ENCODE measurements at regions not wholly inside any gene's neighbourhood (a gene's known extent, or its start where the extent isn't known, plus 50 kb on each side); places are given as distances from the start of the nearest gene placed in this dataset.

DNA sequence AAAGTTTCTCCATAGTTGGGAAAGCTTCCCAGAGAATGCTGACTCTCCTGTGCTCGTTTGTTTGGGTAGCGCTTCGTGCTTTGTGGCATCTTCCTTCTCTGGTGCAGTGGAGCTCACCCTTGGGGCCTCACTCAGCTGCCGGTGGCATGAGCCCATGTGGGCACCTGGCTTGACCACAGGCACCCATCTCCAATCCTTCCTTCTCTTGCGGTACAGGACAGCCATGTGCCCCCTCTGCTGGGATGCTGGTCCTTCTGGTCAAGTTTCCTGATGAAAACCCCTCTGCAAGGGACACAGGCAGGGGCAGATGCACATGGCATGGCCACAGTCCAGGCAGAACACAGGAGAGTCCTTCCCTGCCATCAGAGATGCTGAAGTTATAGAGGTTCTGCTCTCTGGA is 555.9 kb upstream of the HS6ST1 start:
- WGBS, 2 donors = 85 to 87% methylated on average over 5 of the region's 5 CpGs
- Histone ChIP-seq H3K4me1 (no peaks in the 10 kb centered on the region), H3K27me3 (no peaks in the 10 kb centered on the region), H3K36me3 (no peaks in the 10 kb centered on the region), H3K27ac (no peak overlapping the region), H3K4me3 (replicated peaks in 1 of 3) (no peak overlapping the region), H3K9me3 (no peaks in the 10 kb centered on the region)
- TF ChIP-seq, protein P1, sequence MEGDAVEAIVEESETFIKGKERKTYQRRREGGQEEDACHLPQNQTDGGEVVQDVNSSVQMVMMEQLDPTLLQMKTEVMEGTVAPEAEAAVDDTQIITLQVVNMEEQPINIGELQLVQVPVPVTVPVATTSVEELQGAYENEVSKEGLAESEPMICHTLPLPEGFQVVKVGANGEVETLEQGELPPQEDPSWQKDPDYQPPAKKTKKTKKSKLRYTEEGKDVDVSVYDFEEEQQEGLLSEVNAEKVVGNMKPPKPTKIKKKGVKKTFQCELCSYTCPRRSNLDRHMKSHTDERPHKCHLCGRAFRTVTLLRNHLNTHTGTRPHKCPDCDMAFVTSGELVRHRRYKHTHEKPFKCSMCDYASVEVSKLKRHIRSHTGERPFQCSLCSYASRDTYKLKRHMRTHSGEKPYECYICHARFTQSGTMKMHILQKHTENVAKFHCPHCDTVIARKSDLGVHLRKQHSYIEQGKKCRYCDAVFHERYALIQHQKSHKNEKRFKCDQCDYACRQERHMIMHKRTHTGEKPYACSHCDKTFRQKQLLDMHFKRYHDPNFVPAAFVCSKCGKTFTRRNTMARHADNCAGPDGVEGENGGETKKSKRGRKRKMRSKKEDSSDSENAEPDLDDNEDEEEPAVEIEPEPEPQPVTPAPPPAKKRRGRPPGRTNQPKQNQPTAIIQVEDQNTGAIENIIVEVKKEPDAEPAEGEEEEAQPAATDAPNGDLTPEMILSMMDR (IDR thresholded peaks at IDR 0.05) = no peak
- no peak for TF ChIP-seq POLR2A (IDR thresholded peaks at IDR 0.05)
- intact Hi-C loops (cut with DNase I) = no loop called here
- no peak for DNase-seq

DNA sequence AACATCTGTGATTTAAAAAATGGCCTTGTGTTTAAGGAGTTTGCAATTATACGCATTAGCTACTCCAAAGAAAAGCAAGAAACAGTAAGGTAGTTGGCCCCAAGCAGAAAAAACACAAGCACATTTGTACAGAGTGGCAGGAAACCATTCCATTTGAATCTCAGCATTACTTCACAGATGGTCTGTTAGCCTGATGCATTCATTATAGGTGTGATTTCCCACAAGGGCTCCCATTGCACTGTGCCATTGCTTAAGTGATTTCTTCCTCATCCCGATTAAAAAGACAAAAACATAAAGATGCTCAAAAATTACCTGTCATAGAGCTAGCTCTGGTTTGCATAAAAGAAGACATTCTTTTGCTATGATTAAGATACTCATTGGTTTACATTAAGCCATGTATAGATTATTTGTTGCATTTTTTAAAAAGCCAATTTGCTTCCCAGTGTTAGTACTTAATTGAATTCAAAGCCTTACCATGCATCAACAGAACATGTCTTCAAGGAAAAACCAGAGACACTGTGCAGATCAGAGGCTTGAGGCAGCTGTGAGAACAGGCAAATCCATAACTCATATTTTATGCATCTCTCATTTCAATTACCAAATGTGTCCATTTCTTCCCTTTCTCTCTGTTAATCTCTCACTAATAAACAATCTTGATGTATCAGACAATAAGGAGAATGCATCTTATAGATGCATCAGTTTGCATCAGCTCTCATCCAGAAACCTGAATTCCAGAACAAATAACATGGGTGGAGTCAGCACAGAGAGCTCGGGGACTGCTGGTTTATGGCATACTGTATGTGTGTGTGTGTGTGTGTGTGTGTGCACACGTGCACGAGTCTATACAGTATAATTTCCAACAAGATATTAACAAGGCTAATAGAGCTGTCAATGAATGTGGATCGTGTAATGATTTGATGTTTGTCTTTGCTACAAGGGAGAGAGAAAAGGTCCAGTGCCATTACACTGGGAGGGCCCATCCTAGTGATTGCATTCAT is 558.6 kb upstream of the HS6ST1 start:
- WGBS, 2 donors = 77 to 78% methylated on average over 6 of the region's 6 CpGs
- Histone ChIP-seq H3K4me1 (no peaks in the 10 kb centered on the region), H3K4me3 (replicated peaks in 1 of 3) (no peak overlapping the region), H3K36me3 (no peaks in the 10 kb centered on the region), H3K9me3 (no peaks in the 10 kb centered on the region), H3K27ac (no peak overlapping the region), H3K27me3 (no peaks in the 10 kb centered on the region)
- intact Hi-C loops (cut with DNase I) = no loop called here
- no peak for DNase-seq
- TF ChIP-seq, protein P1 (IDR thresholded peaks at IDR 0.05) = no peak
- TF ChIP-seq POLR2A (IDR thresholded peaks at IDR 0.05) = no peak

DNA sequence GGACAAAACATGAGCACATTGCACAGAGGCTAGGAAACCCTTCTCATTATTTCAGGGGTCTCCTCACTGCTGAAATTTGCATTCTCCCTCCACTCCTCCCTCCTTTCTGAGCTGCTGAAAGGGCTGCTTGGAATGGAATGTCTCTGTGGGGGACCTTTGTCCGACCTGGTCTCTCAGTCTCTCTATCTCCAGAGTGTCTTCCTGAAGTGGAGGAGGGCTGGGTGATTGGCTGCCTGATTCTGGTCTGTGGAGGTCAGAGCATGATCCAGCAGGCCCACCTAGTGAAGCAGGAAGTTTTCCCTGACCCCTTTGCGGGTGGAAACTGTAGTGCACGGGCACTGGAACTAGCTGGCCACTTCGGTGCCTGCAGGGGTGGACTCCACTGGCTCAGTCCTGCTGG is 560.5 kb upstream of the HS6ST1 start:
- TF ChIP-seq, protein P1 (IDR thresholded peaks at IDR 0.05) = no peak
- TF ChIP-seq POLR2A (IDR thresholded peaks at IDR 0.05) = no peak
- Histone ChIP-seq H3K27ac (no peak overlapping the region), H3K27me3 (no peaks in the 10 kb centered on the region), H3K4me3 (replicated peaks in 1 of 3) (no peak overlapping the region), H3K9me3 (no peaks in the 10 kb centered on the region), H3K36me3 (no peaks in the 10 kb centered on the region), H3K4me1 (no peaks in the 10 kb centered on the region)
- DNase-seq = no peak
- intact Hi-C loops (cut with DNase I) = no loop called here
- 59 to 83% methylated on average over 1 to 3 of the region's 4 CpGs for WGBS, 2 donors

DNA sequence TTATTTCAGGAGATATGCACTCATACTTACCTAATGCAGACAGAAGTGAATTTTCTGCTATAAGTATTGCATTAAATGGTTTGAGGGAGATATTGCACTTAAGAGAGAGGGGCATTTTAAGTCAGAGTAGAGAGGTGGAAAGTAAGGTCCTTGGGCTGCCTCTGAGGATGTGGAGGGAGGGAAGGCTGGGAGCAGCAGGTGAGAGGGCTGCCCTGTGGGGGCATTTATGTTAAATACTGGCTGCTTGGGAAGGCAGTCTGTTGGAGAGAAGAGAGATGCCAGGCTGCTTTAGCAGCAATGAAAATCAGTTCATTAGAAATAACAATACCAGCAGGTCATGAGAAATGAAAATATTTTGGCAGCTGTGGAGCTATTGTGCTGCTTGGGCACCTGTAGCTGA is 576.2 kb upstream of the HS6ST1 start:
- intact Hi-C loops (cut with DNase I) = no loop called here
- Histone ChIP-seq H3K9me3 (no peaks in the 10 kb centered on the region), H3K27me3 (no peaks in the 10 kb centered on the region), H3K4me1 (no peaks in the 10 kb centered on the region), H3K27ac (no peak overlapping the region), H3K4me3 (replicated peaks in 1 of 3) (no peak overlapping the region), H3K36me3 (no peaks in the 10 kb centered on the region)
- no peak for DNase-seq
- TF ChIP-seq POLR2A (IDR thresholded peaks at IDR 0.05) = no peak
- TF ChIP-seq, protein P1 (IDR thresholded peaks at IDR 0.05) = no peak

Data from thyroid gland (tissue), 4 donors.